NT2/D1 (cell line): ENCODE measurements at regions not wholly inside any gene's neighbourhood (a gene's known extent, or its start where the extent isn't known, plus 50 kb on each side); places are given as distances from the start of the nearest gene placed in this dataset.

Experiments
- SUZ12 ChIP-seq: IDR thresholded peaks from 2 replicates; pipeline ENCODE4 v1.6.1; 2011; ENCODE audit not compliant: insufficient read length, insufficient read depth; ENCODE audit errors: extremely low read depth
- YY1 ChIP-seq: IDR thresholded peaks from 2 replicates; pipeline ENCODE4 v1.6.1; 2011; ENCODE audit not compliant: insufficient read length, insufficient read depth
- ZNF274 ChIP-seq: IDR thresholded peaks from 2 replicates; pipeline ENCODE4 v1.6.1; 2011; ENCODE audit warnings: mild to moderate bottlenecking, low read depth, low read length

DNA sequence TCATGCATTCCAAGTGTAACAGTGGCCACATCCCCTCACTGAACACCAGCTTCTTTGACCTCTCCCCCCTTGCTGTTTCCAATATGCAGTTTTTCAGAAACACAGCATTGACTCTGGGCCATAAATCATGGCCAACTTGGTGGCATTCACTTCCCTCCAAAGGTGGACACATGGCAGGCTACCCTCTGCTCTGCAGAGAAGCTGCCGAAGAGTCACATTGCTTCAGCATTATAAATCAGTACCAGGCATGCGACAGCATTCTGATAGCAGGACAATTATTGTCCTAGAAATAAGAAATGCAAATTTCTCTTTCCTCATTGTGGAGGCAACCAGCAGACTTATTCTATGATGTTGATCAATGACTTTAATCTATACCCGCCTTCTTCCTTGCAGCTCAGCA is 475.4 kb upstream of the GHITM start:
- TF ChIP-seq YY1 (no peak), ZNF274 (no peak), SUZ12 (no peak)
